Gastrocnemius medialis (tissue), 4 donors: ENCODE measurements at regions not wholly inside any gene's neighbourhood (a gene's known extent, or its start where the extent isn't known, plus 50 kb on each side); places are given as distances from the start of the nearest gene placed in this dataset.

Experiments
- ATAC-seq, 2 donors: fragments of 150-250 bp; one replicate each; pipeline ENCODE4 v1.9.1; 2016
- DNase-seq, 2 donors: peaks; one replicate each; pipeline ENCODE4 v3.0.0-alpha.2; 2019
- H3K27ac ChIP-seq, 4 donors: fragments of 200-600 bp; sonication (generic); 1 replicate in 1 of 4; 2 replicates in 3 of 4; pipeline ENCODE4 v1.5.1; 2016 to 2018; ENCODE audit warnings: mild to moderate bottlenecking in 2 of 4, moderate library complexity in 1 of 4
- H3K27me3 ChIP-seq, 3 donors: fragments of 200-600 bp; sonication (generic) in 2 of 3; 1 replicate in 1 of 3; 2 replicates in 2 of 3; pipeline versions ENCODE4 v1.5.1 to v1.6.0; 2016 to 2019; ENCODE audit warnings: mild to moderate bottlenecking in 1 of 3, moderate library complexity in 1 of 3
- H3K36me3 ChIP-seq, 2 donors: fragments of 200-600 bp; sonication (generic) in 1 of 2; one replicate each; pipeline ENCODE4 v1.5.1; 2017 to 2018
- H3K4me1 ChIP-seq, 2 donors: fragments of 200-600 bp; sonication (generic) in 1 of 2; one replicate each; pipeline ENCODE4 v1.5.1; 2016 to 2017; ENCODE audit warnings: mild to moderate bottlenecking in 2 of 2
- H3K4me3 ChIP-seq, 4 donors: fragments of 200-600 bp; sonication (generic) in 3 of 4; 1 replicate in 1 of 4; 2 replicates in 3 of 4; pipeline ENCODE4 v1.5.1; 2016 to 2019; ENCODE audit warnings: mild to moderate bottlenecking in 2 of 4
- H3K9me3 ChIP-seq, 3 donors: fragments of 200-600 bp; sonication (generic) in 2 of 3; 1 replicate in 1 of 3; 2 replicates in 2 of 3; pipeline ENCODE4 v1.5.1; 2016 to 2019
- CTCF ChIP-seq, 5 experiments: fragments of 450-650 bp in 3 of 5; fragments of 200-600 bp in 2 of 5; sonication (generic) in 2 of 5; IDR thresholded peaks in 4 of 5; conservative IDR thresholded peaks in 1 of 5; 1 replicate in 4 of 5; 2 replicates in 1 of 5; pipeline ENCODE4 v1.5.1; 2016 to 2019; ENCODE audit warnings: antibody characterized with exemption in 5 of 5, mild to moderate bottlenecking in 3 of 5, moderate library complexity in 3 of 5
- POLR2A ChIP-seq, 2 donors: fragments of 450-650 bp; IDR thresholded peaks; one replicate each; pipeline ENCODE4 v1.6.1; 2017; ENCODE audit warnings: antibody characterized with exemption in 2 of 2, mild to moderate bottlenecking in 2 of 2, moderate library complexity in 2 of 2
- in situ Hi-C, 4 donors: fragments of 200-750 bp; cut with MboI; loops; one replicate each; pipeline versions ENCODE4 v1.15.0 to v1.8.0; 2017; ENCODE audit warnings: low sequenced_read_pairs in 4 of 4
- intact Hi-C: fragments of 100-400 bp; cut with DNase I; formaldehyde crosslinking; loops from one replicate; pipeline ENCODE4 v1.15.1; 2023; ENCODE audit warnings: low total_unique reads

GRCh38 chr3:65030014-65030627, 342.3 kb upstream of the ADAMTS9 start:
- intact Hi-C loops (no loop called here), in situ Hi-C loops (no loop called here)
- H3K36me3 ChIP-seq = no peaks in the 10 kb centered on the region
- no peaks in the 10 kb centered on the region for H3K27me3 ChIP-seq
- no peak for TF ChIP-seq CTCF (IDR thresholded peaks at IDR 0.05 in 4 of 5, conservative IDR thresholded peaks at IDR 0.05 in 1 of 5)
- no peak for TF ChIP-seq POLR2A (IDR thresholded peaks at IDR 0.05)
- no peaks in the 10 kb centered on the region for H3K4me1 ChIP-seq
- H3K27ac ChIP-seq = no peak overlapping the region
- H3K4me3 ChIP-seq = no peak overlapping the region
- ATAC-seq (no peak), DNase-seq (no peak)
- no peaks in the 10 kb centered on the region for H3K9me3 ChIP-seq

GRCh38 chr3:65029130-65029529, 341.3 kb upstream of the ADAMTS9 start:
- Histone ChIP-seq H3K4me3 (no peak overlapping the region), H3K4me1 (no peaks in the 10 kb centered on the region), H3K27me3 (no peaks in the 10 kb centered on the region), H3K36me3 (no peaks in the 10 kb centered on the region), H3K27ac (no peak overlapping the region), H3K9me3 (no peaks in the 10 kb centered on the region)
- in situ Hi-C loops = no loop called here
- intact Hi-C loops = no loop called here
- no peak for DNase-seq
- ATAC-seq = no peak
- TF ChIP-seq POLR2A (IDR thresholded peaks at IDR 0.05) (no peak), CTCF (IDR thresholded peaks at IDR 0.05 in 4 of 5, conservative IDR thresholded peaks at IDR 0.05 in 1 of 5) (no peak)

GRCh38 chr3:65028024-65028423, 340.2 kb upstream of the ADAMTS9 start:
- Histone ChIP-seq H3K36me3 (no peaks in the 10 kb centered on the region), H3K9me3 (no peaks in the 10 kb centered on the region), H3K27ac (no peak overlapping the region), H3K27me3 (no peaks in the 10 kb centered on the region), H3K4me1 (no peaks in the 10 kb centered on the region), H3K4me3 (no peak overlapping the region)
- no peak for TF ChIP-seq POLR2A (IDR thresholded peaks at IDR 0.05)
- TF ChIP-seq CTCF (IDR thresholded peaks at IDR 0.05 in 4 of 5, conservative IDR thresholded peaks at IDR 0.05 in 1 of 5) = no peak
- DNase-seq (no peak), ATAC-seq (no peak)
- intact Hi-C loops (no loop called here), in situ Hi-C loops (no loop called here)

GRCh38 chr3:65027335-65027734, 339.5 kb upstream of the ADAMTS9 start:
- TF ChIP-seq POLR2A (IDR thresholded peaks at IDR 0.05) (no peak), CTCF (IDR thresholded peaks at IDR 0.05 in 4 of 5, conservative IDR thresholded peaks at IDR 0.05 in 1 of 5) (no peak)
- Histone ChIP-seq H3K27ac (no peak overlapping the region), H3K4me1 (no peaks in the 10 kb centered on the region), H3K4me3 (no peak overlapping the region), H3K36me3 (no peaks in the 10 kb centered on the region), H3K9me3 (no peaks in the 10 kb centered on the region), H3K27me3 (no peaks in the 10 kb centered on the region)
- in situ Hi-C loops = no loop called here
- intact Hi-C loops = no loop called here
- no peak for ATAC-seq
- DNase-seq = no peak

GRCh38 chr3:65026151-65026550, 338.4 kb upstream of the ADAMTS9 start:
- in situ Hi-C loops = no loop called here
- H3K27ac ChIP-seq = no peak overlapping the region
- no peak for ATAC-seq

More at GRCh38 chr3:65026151-65026550, 338.4 kb upstream of the ADAMTS9 start:
- DNase-seq = no peak
- intact Hi-C loops = no loop called here
- H3K36me3 ChIP-seq = no peaks in the 10 kb centered on the region
- H3K9me3 ChIP-seq = no peaks in the 10 kb centered on the region
- TF ChIP-seq CTCF (IDR thresholded peaks at IDR 0.05 in 4 of 5, conservative IDR thresholded peaks at IDR 0.05 in 1 of 5) (no peak), POLR2A (IDR thresholded peaks at IDR 0.05) (no peak)
- no peaks in the 10 kb centered on the region for H3K4me1 ChIP-seq
- no peak overlapping the region for H3K4me3 ChIP-seq
- no peaks in the 10 kb centered on the region for H3K27me3 ChIP-seq
